ENCODE measurements at regions not wholly inside any gene's neighbourhood (a gene's known extent, or its start where the extent isn't known, plus 50 kb on each side); places are given as distances from the start of the nearest gene placed in this dataset.

GRCh38 chr19:30273184-30273583, 99.0 kb upstream of the ZNF536 start:
- H3K79me2 ChIP-seq (ENCODE audit: insufficient read depth, low read length) = no peaks in the 10 kb centered on the region
- FAIRE-seq (no peak), DNase-seq (ENCODE audit: low read depth) (no peak)
- no peak overlapping the region for H3K4me3 Mint-ChIP-seq (ENCODE audit: unreplicated experiment)
- H3K9ac ChIP-seq (ENCODE audit: low read length) = no peak overlapping the region
- no peak overlapping the region for H3K27ac Mint-ChIP-seq (ENCODE audit: unreplicated experiment)
- H4K20me1 ChIP-seq (ENCODE audit: insufficient read depth, low read length) = no peaks in the 10 kb centered on the region
- peaks cover 1% of the 10 kb centered on the region for H3K9me3 Mint-ChIP-seq (ENCODE audit: unreplicated experiment)
- no peak overlapping the region for H3K4me3 ChIP-seq (ENCODE audit: insufficient read depth, low read depth, low read length)
- no peak overlapping the region for H3K27ac ChIP-seq (ENCODE audit: low read depth, low read length)
- H3K4me1 Mint-ChIP-seq (ENCODE audit: low read depth, unreplicated experiment) = no peaks in the 10 kb centered on the region
- H3K9me3 ChIP-seq (ENCODE audit: insufficient read depth, low read depth, low read length) = no peaks in the 10 kb centered on the region
- H3K4me2 ChIP-seq (ENCODE audit: low read length) = no peak overlapping the region
- no peaks in the 10 kb centered on the region for H3K36me3 Mint-ChIP-seq (ENCODE audit: low read depth, unreplicated experiment)
- H3K27me3 ChIP-seq (ENCODE audit: insufficient read depth, low read length) = no peaks in the 10 kb centered on the region
- H3K36me3 ChIP-seq (ENCODE audit: insufficient read depth, low read length) = no peaks in the 10 kb centered on the region
- H3K4me1 ChIP-seq (ENCODE audit: insufficient read depth, low read length) = no peaks in the 10 kb centered on the region
- TF ChIP-seq EZH2 (IDR thresholded peaks at IDR 0.05; ENCODE audit: insufficient read depth, low read length) = no peak
- TF ChIP-seq, protein P1, sequence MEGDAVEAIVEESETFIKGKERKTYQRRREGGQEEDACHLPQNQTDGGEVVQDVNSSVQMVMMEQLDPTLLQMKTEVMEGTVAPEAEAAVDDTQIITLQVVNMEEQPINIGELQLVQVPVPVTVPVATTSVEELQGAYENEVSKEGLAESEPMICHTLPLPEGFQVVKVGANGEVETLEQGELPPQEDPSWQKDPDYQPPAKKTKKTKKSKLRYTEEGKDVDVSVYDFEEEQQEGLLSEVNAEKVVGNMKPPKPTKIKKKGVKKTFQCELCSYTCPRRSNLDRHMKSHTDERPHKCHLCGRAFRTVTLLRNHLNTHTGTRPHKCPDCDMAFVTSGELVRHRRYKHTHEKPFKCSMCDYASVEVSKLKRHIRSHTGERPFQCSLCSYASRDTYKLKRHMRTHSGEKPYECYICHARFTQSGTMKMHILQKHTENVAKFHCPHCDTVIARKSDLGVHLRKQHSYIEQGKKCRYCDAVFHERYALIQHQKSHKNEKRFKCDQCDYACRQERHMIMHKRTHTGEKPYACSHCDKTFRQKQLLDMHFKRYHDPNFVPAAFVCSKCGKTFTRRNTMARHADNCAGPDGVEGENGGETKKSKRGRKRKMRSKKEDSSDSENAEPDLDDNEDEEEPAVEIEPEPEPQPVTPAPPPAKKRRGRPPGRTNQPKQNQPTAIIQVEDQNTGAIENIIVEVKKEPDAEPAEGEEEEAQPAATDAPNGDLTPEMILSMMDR (IDR thresholded peaks at IDR 0.05; ENCODE audit: insufficient read depth, low read depth, low read length) = no peak
- H3K27me3 Mint-ChIP-seq (ENCODE audit: low read depth, unreplicated experiment) = peaks cover 51% of the 10 kb centered on the region
- H2AFZ ChIP-seq (ENCODE audit: low read depth, low read length) = no peak overlapping the region

DNA sequence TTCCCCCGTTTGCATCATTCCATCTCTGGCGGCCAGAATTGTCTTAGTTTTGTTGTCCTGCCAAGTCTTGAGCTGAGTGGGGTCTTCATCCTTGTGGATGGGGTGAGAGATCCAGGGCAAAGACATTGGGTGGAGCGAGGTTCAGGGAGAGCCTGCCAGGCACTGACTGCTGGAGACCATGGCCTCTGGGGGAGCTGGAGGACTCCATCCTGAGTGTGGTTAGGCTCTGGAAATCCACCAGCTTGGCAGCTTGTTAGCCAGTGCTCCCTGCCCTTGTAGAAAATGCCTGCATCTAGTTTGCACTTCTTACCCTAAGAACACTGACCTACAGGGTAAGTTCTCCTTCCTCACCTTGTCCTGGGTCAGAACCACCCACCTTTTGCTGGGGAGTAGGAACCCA, 97.2 kb upstream of the ZNF536 start:
- H3K27me3 ChIP-seq (ENCODE audit: insufficient read depth, low read length) = no peaks in the 10 kb centered on the region
- H4K20me1 ChIP-seq (ENCODE audit: insufficient read depth, low read length) = no peaks in the 10 kb centered on the region
- peaks cover 1% of the 10 kb centered on the region for H3K9me3 Mint-ChIP-seq (ENCODE audit: unreplicated experiment)
- H3K79me2 ChIP-seq (ENCODE audit: insufficient read depth, low read length) = no peaks in the 10 kb centered on the region
- H3K36me3 Mint-ChIP-seq (ENCODE audit: low read depth, unreplicated experiment) = no peaks in the 10 kb centered on the region
- H3K9me3 ChIP-seq (ENCODE audit: insufficient read depth, low read depth, low read length) = no peaks in the 10 kb centered on the region
- TF ChIP-seq EZH2 (IDR thresholded peaks at IDR 0.05; ENCODE audit: insufficient read depth, low read length) = no peak
- TF ChIP-seq, protein P1 (IDR thresholded peaks at IDR 0.05; ENCODE audit: insufficient read depth, low read depth, low read length) = no peak
- no peaks in the 10 kb centered on the region for H3K4me1 ChIP-seq (ENCODE audit: insufficient read depth, low read length)
- H3K4me3 ChIP-seq (ENCODE audit: insufficient read depth, low read depth, low read length) = no peak overlapping the region
- no peaks in the 10 kb centered on the region for H3K36me3 ChIP-seq (ENCODE audit: insufficient read depth, low read length)
- no peak overlapping the region for H3K4me2 ChIP-seq (ENCODE audit: low read length)
- DNase-seq (ENCODE audit: low read depth) (no peak), FAIRE-seq (no peak)
- H3K4me3 Mint-ChIP-seq (ENCODE audit: unreplicated experiment) = no peak overlapping the region
- no peaks in the 10 kb centered on the region for H3K4me1 Mint-ChIP-seq (ENCODE audit: low read depth, unreplicated experiment)
- H2AFZ ChIP-seq (ENCODE audit: low read depth, low read length) = no peak overlapping the region
- no peak overlapping the region for H3K9ac ChIP-seq (ENCODE audit: low read length)
- H3K27ac Mint-ChIP-seq (ENCODE audit: unreplicated experiment) = no peak overlapping the region
- peaks cover 52% of the 10 kb centered on the region for H3K27me3 Mint-ChIP-seq (ENCODE audit: low read depth, unreplicated experiment)
- no peak overlapping the region for H3K27ac ChIP-seq (ENCODE audit: low read depth, low read length)

DNA sequence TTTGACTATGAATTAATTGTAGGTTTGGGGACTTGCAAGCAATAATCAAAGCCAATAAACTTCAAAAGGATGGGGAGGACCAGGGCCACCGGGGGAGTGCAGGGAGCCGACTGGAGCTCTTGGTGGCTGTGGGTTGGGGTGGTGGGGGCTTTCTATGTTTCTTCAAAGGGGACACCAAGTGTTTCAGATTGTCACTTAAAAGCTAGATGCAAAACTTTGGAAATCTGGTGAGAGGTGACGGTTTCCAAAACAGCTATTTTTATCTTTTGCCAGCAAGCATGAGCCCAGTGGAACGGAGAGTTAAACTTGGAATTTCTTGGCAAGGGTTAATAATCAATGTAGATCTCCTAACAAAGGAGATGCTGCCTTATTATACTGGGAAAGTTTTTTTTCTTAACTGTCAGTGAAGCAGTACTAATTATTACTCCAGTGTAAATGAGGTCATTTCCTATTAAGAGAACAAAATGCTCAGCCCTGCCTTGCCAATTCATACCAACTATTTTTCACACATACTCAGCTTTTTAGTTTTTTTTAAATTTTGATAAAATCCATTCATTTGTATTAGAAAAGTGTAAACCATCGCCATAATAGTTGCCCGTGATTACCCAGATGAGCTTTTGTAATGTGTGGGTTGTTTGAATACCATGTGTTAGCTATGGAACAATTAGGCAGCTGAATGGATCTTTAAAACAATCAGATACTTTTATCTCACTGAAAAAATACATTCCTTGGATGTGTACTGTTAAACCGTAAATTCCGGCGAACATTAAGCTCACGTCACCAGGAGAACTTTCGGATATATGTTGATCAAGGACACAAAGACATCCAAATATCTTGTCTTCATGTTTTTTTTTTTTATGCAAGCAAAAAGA, 95.9 kb upstream of the ZNF536 start:
- no peak overlapping the region for H3K4me2 ChIP-seq (ENCODE audit: low read length)
- Mint-ChIP-seq H3K27ac (ENCODE audit: unreplicated experiment) (no peak overlapping the region), H3K4me1 (ENCODE audit: low read depth, unreplicated experiment) (no peaks in the 10 kb centered on the region), H3K27me3 (ENCODE audit: low read depth, unreplicated experiment) (peaks cover 55% of the 10 kb centered on the region), H3K4me3 (ENCODE audit: unreplicated experiment) (no peak overlapping the region), H3K36me3 (ENCODE audit: low read depth, unreplicated experiment) (no peaks in the 10 kb centered on the region), H3K9me3 (ENCODE audit: unreplicated experiment) (peaks cover 1% of the 10 kb centered on the region)
- H4K20me1 ChIP-seq (ENCODE audit: insufficient read depth, low read length) = no peaks in the 10 kb centered on the region
- no peak overlapping the region for H2AFZ ChIP-seq (ENCODE audit: low read depth, low read length)
- DNase-seq (ENCODE audit: low read depth) (no peak), FAIRE-seq (no peak)
- H3K79me2 ChIP-seq (ENCODE audit: insufficient read depth, low read length) = no peaks in the 10 kb centered on the region
- TF ChIP-seq, protein P1 (IDR thresholded peaks at IDR 0.05; ENCODE audit: insufficient read depth, low read depth, low read length) = no peak
- no peak for TF ChIP-seq EZH2 (IDR thresholded peaks at IDR 0.05; ENCODE audit: insufficient read depth, low read length)
- no peak overlapping the region for H3K27ac ChIP-seq (ENCODE audit: low read depth, low read length)
- H3K4me3 ChIP-seq (ENCODE audit: insufficient read depth, low read depth, low read length) = no peak overlapping the region
- no peak overlapping the region for H3K9ac ChIP-seq (ENCODE audit: low read length)
- no peaks in the 10 kb centered on the region for H3K27me3 ChIP-seq (ENCODE audit: insufficient read depth, low read length)
- H3K36me3 ChIP-seq (ENCODE audit: insufficient read depth, low read length) = no peaks in the 10 kb centered on the region
- no peaks in the 10 kb centered on the region for H3K4me1 ChIP-seq (ENCODE audit: insufficient read depth, low read length)
- H3K9me3 ChIP-seq (ENCODE audit: insufficient read depth, low read depth, low read length) = no peaks in the 10 kb centered on the region
